Trophoblast cell (in vitro differentiated cells and primary cell): ENCODE measurements at regions not wholly inside any gene's neighbourhood (a gene's known extent, or its start where the extent isn't known, plus 50 kb on each side); places are given as distances from the start of the nearest gene placed in this dataset.

ENCODE experiments used
- DNase-seq, 2 donors: peaks; one replicate each; pipeline ENCODE4 v3.0.0-alpha.2; 2016
- H2AFZ ChIP-seq: 2 replicates; pipeline ENCODE4 v1.6.1; 2013; ENCODE audit warnings: low read length, moderate library complexity, mild to moderate bottlenecking; ENCODE audit not compliant: insufficient read depth, poor library complexity
- H2AK5ac ChIP-seq: 2 replicates; pipeline ENCODE4 v1.6.1; 2013; ENCODE audit warnings: mild to moderate bottlenecking, low read length
- H2BK120ac ChIP-seq: 2 replicates; pipeline ENCODE4 v1.6.1; 2013; ENCODE audit warnings: low read length, mild to moderate bottlenecking, moderate library complexity; ENCODE audit not compliant: insufficient read depth, poor library complexity
- H2BK12ac ChIP-seq: 2 replicates; pipeline ENCODE4 v1.6.1; 2013; ENCODE audit warnings: mild to moderate bottlenecking, low read length, moderate library complexity
- H2BK5ac ChIP-seq: 2 replicates; pipeline ENCODE4 v1.6.1; 2013; ENCODE audit warnings: low read length, low read depth, moderate library complexity, mild to moderate bottlenecking; ENCODE audit not compliant: poor library complexity
- H3K14ac ChIP-seq: 2 replicates; pipeline ENCODE4 v1.6.1; 2013; ENCODE audit warnings: mild to moderate bottlenecking, low read length
- H3K18ac ChIP-seq: 2 replicates; pipeline ENCODE4 v1.6.1; 2013; ENCODE audit warnings: mild to moderate bottlenecking, low read length
- H3K23ac ChIP-seq: 2 replicates; pipeline ENCODE4 v1.6.1; 2013; ENCODE audit warnings: low read length
- H3K27ac ChIP-seq: 2 replicates; pipeline ENCODE4 v1.5.1; 2013; ENCODE audit warnings: low read depth, mild to moderate bottlenecking, inconsistent platforms, low read length, moderate library complexity
- H3K27me3 ChIP-seq: 2 replicates; pipeline ENCODE4 v1.6.1; 2013; ENCODE audit warnings: inconsistent platforms, mild to moderate bottlenecking, low read length, moderate library complexity; ENCODE audit not compliant: insufficient read depth
- H3K36me3 ChIP-seq, 2 experiments: 1 replicate in 1 of 2; 2 replicates in 1 of 2; pipeline ENCODE4 v1.6.1; 2013; ENCODE audit warnings: low read length in 2 of 2, mild to moderate bottlenecking in 2 of 2, moderate library complexity in 1 of 2; ENCODE audit not compliant: insufficient read depth in 2 of 2, control insufficient read depth in 1 of 2
- H3K4ac ChIP-seq: 2 replicates; pipeline ENCODE4 v1.6.1; 2013; ENCODE audit warnings: low read depth, mild to moderate bottlenecking, low read length, moderate library complexity
- H3K4me1 ChIP-seq, 2 experiments: 1 replicate in 1 of 2; 2 replicates in 1 of 2; pipeline ENCODE4 v1.6.1; 2013; ENCODE audit warnings: low read length in 2 of 2, mild to moderate bottlenecking in 2 of 2, moderate library complexity in 1 of 2; ENCODE audit not compliant: insufficient read depth in 2 of 2, control insufficient read depth in 1 of 2
- H3K4me2 ChIP-seq: 2 replicates; pipeline ENCODE4 v1.6.1; 2013; ENCODE audit warnings: inconsistent platforms, mild to moderate bottlenecking, low read length, moderate library complexity
- H3K4me3 ChIP-seq: 2 replicates; pipeline ENCODE4 v1.5.1; 2013; ENCODE audit warnings: mild to moderate bottlenecking, low read depth, low read length, inconsistent platforms
- H3K79me1 ChIP-seq: one replicate; pipeline ENCODE4 v1.6.1; 2013; ENCODE audit warnings: low read length
- H3K79me2 ChIP-seq: 2 replicates; pipeline ENCODE4 v1.6.1; 2013; ENCODE audit warnings: low read length, mild to moderate bottlenecking; ENCODE audit not compliant: control insufficient read depth, insufficient read depth, poor library complexity
- H3K9ac ChIP-seq: 2 replicates; pipeline ENCODE4 v1.6.1; 2013; ENCODE audit warnings: mild to moderate bottlenecking, low read length
- H3K9me3 ChIP-seq: 2 replicates; pipeline ENCODE4 v1.6.1; 2013; ENCODE audit warnings: low read depth, mild to moderate bottlenecking, control low read depth, inconsistent platforms, low read length; ENCODE audit not compliant: insufficient read depth
- H4K12ac ChIP-seq: 2 replicates; pipeline ENCODE4 v1.6.1; 2013; ENCODE audit warnings: low read depth, mild to moderate bottlenecking, low read length, moderate library complexity
- H4K8ac ChIP-seq: 2 replicates; pipeline ENCODE4 v1.6.1; 2013; ENCODE audit warnings: low read depth, mild to moderate bottlenecking, low read length, moderate library complexity
- H4K91ac ChIP-seq: one replicate; pipeline ENCODE4 v1.6.1; 2013; ENCODE audit warnings: low read depth, mild to moderate bottlenecking, low read length, moderate library complexity
- WGBS: extraction: QIAGEN DNeasy Blood & Tissue Kit; methylation state at CpG from one replicate; pipeline ENCODE4 v1.1.7; 2013; ENCODE audit warnings: missing lambda C conversion rate; ENCODE audit not compliant: insufficient read length, insufficient coverage; ENCODE audit errors: extremely low coverage; 5-methylcytosine and 5-hydroxymethylcytosine counted together

GRCh38 chr1:101178688-101179491, 57.9 kb upstream of the S1PR1 start:
- H2BK120ac ChIP-seq, result no peak overlapping the region
- no peak overlapping the region for H3K18ac ChIP-seq
- H4K91ac ChIP-seq, result no peak overlapping the region
- no peak overlapping the region for H2BK5ac ChIP-seq
- no CpG with 5 or more reads among the region's 8 CpGs for WGBS
- no peak overlapping the region for H3K4ac ChIP-seq
- H3K4me1 ChIP-seq, result no peaks in the 10 kb centered on the region
- no peaks in the 10 kb centered on the region for H3K36me3 ChIP-seq
- H3K4me3 ChIP-seq, result no peak overlapping the region
- H2AK5ac ChIP-seq, result no peak overlapping the region
- DNase-seq, result no peak
- H3K79me1 ChIP-seq, result no peaks in the 10 kb centered on the region
- no peak overlapping the region for H3K9ac ChIP-seq
- no peaks in the 10 kb centered on the region for H3K9me3 ChIP-seq
- no peak overlapping the region for H3K23ac ChIP-seq
- no peak overlapping the region for H4K8ac ChIP-seq
- H3K14ac ChIP-seq, result no peak overlapping the region
- H2BK12ac ChIP-seq, result no peak overlapping the region
- H3K79me2 ChIP-seq, result no peaks in the 10 kb centered on the region
- no peaks in the 10 kb centered on the region for H3K27me3 ChIP-seq
- H2AFZ ChIP-seq, result no peak overlapping the region
- no peak overlapping the region for H3K27ac ChIP-seq
- no peak overlapping the region for H4K12ac ChIP-seq
- no peak overlapping the region for H3K4me2 ChIP-seq

GRCh38 chr1:101178341-101178687, 58.5 kb upstream of the S1PR1 start:
- H3K36me3 ChIP-seq, result no peaks in the 10 kb centered on the region
- no peak for DNase-seq
- no peaks in the 10 kb centered on the region for H3K79me2 ChIP-seq
- no peak overlapping the region for H3K18ac ChIP-seq
- H3K23ac ChIP-seq, result no peak overlapping the region
- WGBS, result no CpG with 5 or more reads among the region's 1 CpG
- no peak overlapping the region for H3K27ac ChIP-seq
- H3K9ac ChIP-seq, result no peak overlapping the region
- H2AK5ac ChIP-seq, result no peak overlapping the region
- H2AFZ ChIP-seq, result no peak overlapping the region
- H2BK5ac ChIP-seq, result no peak overlapping the region
- H2BK12ac ChIP-seq, result no peak overlapping the region
- H3K4me1 ChIP-seq, result no peaks in the 10 kb centered on the region
- no peaks in the 10 kb centered on the region for H3K27me3 ChIP-seq
- H4K12ac ChIP-seq, result no peak overlapping the region
- H3K9me3 ChIP-seq, result no peaks in the 10 kb centered on the region
- no peak overlapping the region for H3K14ac ChIP-seq
- H3K4me3 ChIP-seq, result no peak overlapping the region
- no peak overlapping the region for H4K91ac ChIP-seq
- H4K8ac ChIP-seq, result no peak overlapping the region
- H3K79me1 ChIP-seq, result no peaks in the 10 kb centered on the region
- H2BK120ac ChIP-seq, result no peak overlapping the region
- no peak overlapping the region for H3K4me2 ChIP-seq
- no peak overlapping the region for H3K4ac ChIP-seq

GRCh38 chr1:101175886-101176285, 60.9 kb upstream of the S1PR1 start:
- Histone ChIP-seq H3K27ac (no peak overlapping the region), H3K4me1 (no peaks in the 10 kb centered on the region), H2BK5ac (no peak overlapping the region), H3K79me2 (no peaks in the 10 kb centered on the region), H2BK120ac (no peak overlapping the region), H3K4me2 (no peak overlapping the region), H2AFZ (no peak overlapping the region), H3K9me3 (no peaks in the 10 kb centered on the region), H2AK5ac (no peak overlapping the region), H4K12ac (no peak overlapping the region), H4K8ac (no peak overlapping the region), H3K23ac (no peak overlapping the region), H3K18ac (no peak overlapping the region), H3K9ac (no peak overlapping the region), H3K79me1 (no peaks in the 10 kb centered on the region), H3K27me3 (no peaks in the 10 kb centered on the region), H4K91ac (no peak overlapping the region), H3K4me3 (no peak overlapping the region), H3K36me3 (no peaks in the 10 kb centered on the region), H2BK12ac (no peak overlapping the region), H3K4ac (no peak overlapping the region), H3K14ac (no peak overlapping the region)
- WGBS, result no CpG with 5 or more reads among the region's 1 CpG
- no peak for DNase-seq

GRCh38 chr1:101175466-101175865, 61.4 kb upstream of the S1PR1 start:
- H3K23ac ChIP-seq, result no peak overlapping the region

More at GRCh38 chr1:101175466-101175865, 61.4 kb upstream of the S1PR1 start:
- no peak overlapping the region for H3K27ac ChIP-seq
- no peak overlapping the region for H2BK120ac ChIP-seq
- no peaks in the 10 kb centered on the region for H3K36me3 ChIP-seq
- H3K4me1 ChIP-seq, result no peaks in the 10 kb centered on the region
- no peaks in the 10 kb centered on the region for H3K79me1 ChIP-seq
- no peak overlapping the region for H2AK5ac ChIP-seq
- H3K14ac ChIP-seq, result no peak overlapping the region
- no CpG with 5 or more reads among the region's 3 CpGs for WGBS
- H3K4ac ChIP-seq, result no peak overlapping the region
- H2BK12ac ChIP-seq, result no peak overlapping the region
- no peak overlapping the region for H4K8ac ChIP-seq
- H3K79me2 ChIP-seq, result no peaks in the 10 kb centered on the region
- H3K18ac ChIP-seq, result no peak overlapping the region
- H3K4me2 ChIP-seq, result no peak overlapping the region
- H4K12ac ChIP-seq, result no peak overlapping the region
- DNase-seq, result no peak
- no peaks in the 10 kb centered on the region for H3K27me3 ChIP-seq
- H3K9me3 ChIP-seq, result no peaks in the 10 kb centered on the region
- H4K91ac ChIP-seq, result no peak overlapping the region
- H3K4me3 ChIP-seq, result no peak overlapping the region
- no peak overlapping the region for H2BK5ac ChIP-seq
- no peak overlapping the region for H3K9ac ChIP-seq
- no peak overlapping the region for H2AFZ ChIP-seq
